GM19025 (cell line): ENCODE measurements at regions not wholly inside any gene's neighbourhood (a gene's known extent, or its start where the extent isn't known, plus 50 kb on each side); places are given as distances from the start of the nearest gene placed in this dataset.
"Not testable (repeated sequence)": the region's sequence is repeated elsewhere in the genome, so short reads cannot be mapped to it uniquely, and the experiment has no call there.

Experiments
- ATAC-seq: cut with Tn5 transposase; IDR thresholded peaks from one replicate; pipeline ENCODE4 v1.9.1; 2021; ENCODE audit warnings: mild to moderate bottlenecking, low read depth, moderate library complexity; ENCODE audit not compliant: unreplicated experiment

- ATAC-seq = no peak
These were observed 133.0 kb upstream of the PRR20G start for GRCh38 chr3:127420829-127421228.

DNA sequence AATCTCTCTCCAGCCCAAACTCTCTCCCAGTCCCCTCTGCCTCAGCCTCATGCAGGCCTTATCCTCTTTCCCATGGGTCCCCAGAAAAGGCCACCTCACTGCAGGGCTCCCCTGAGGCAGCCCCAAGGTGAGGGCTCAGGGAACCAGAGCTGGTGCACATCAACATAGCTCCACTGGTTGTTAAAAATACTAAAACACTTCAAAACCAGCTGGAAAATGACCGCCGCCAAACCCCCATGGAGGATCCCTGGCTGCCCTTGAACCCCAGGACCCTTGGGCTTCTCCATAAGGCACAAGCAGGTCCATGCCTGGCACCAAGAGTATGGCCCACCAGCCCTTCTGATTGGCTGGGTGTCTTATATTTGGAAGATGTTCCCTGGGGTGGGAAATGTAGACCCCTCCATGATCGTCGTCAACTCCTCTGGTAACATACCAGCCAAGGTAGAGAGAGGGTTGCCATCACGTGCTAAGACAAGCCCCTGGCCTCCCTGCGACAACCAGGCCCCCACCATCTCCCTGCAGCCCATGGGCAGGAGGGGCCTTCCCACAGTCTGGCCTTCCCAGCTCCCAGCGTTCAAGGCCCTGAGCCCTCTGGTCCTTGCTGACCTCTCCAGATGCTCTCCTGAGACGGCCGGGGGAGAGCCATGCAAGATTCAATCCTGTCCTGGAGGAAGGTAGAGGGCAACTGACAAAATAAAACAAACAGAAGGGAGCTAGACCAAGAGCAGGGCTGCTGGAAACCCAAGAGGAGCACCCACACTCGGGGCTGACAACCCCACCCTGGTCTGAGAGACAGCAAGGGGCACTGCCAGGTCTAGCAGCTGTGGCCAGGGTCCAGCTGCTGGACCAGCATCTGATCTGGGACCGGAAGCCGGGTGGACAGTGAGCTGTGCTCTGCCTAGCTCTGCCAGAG, 132.1 kb upstream of the PRR20G start:
- ATAC-seq = no peak

GRCh38 chr3:127419182-127419581, 131.3 kb upstream of the PRR20G start:
- no peak for ATAC-seq

GRCh38 chr3:127418560-127419147, 130.8 kb upstream of the PRR20G start:
- ATAC-seq = no peak

GRCh38 chr3:127417709-127418559, 130.1 kb upstream of the PRR20G start:
- ATAC-seq = no peak

- ATAC-seq = no peak
These were observed 126.0 kb upstream of the PRR20G start for GRCh38 chr3:127413871-127414270.

DNA sequence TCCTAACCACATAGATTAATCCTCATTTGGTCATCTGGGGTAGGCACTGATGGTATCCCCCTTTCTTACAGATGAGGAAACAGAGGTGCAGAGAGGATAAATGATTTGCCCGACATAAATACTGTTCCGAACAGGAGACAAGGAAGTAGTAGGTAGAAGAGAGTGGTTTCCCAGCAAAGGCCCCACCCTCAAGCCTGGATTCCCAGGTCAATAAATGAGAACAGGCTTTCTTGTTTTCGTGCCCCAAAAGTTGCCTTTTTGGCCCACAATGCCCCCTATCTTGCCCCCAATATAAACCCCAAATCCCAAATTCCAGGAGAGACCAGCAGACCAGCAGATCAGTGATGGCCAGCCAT, 125.5 kb upstream of the PRR20G start:
- ATAC-seq = no peak

DNA sequence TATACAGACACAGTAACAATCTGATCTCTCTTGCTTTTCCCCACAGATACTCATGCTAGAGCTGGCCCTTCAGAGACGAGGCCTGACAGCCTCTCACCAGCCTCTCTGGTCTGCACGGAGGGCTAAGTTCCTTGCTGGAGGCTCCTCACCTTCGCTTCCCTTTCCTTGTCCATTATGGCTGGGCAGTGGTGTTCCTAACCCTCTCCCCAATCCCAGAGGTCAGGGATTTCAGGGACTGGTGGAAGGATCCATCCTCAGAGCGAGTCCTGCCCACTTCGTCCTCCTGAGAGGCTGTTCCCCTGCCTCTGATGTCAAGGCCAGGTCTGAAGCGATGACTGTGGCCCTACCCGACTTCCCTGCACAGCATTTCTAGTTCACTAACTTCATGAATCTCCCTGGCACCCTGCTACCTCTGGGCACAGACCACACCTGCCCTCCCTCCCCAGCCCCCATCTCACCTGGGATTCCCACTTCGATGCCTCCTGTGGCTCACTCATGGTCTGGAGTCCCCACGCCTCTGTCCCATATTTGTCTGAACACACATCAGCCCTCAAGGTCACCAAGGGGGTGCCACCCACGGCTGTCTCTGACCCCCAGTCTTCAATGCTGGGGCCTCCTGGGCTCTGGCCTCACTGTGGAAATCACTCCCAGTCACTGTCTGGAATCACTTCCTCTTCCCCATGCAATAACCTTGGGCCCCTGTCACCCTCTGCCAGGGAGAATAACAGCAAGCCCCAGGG, 124.9 kb upstream of the PRR20G start:
- no peak for ATAC-seq

DNA sequence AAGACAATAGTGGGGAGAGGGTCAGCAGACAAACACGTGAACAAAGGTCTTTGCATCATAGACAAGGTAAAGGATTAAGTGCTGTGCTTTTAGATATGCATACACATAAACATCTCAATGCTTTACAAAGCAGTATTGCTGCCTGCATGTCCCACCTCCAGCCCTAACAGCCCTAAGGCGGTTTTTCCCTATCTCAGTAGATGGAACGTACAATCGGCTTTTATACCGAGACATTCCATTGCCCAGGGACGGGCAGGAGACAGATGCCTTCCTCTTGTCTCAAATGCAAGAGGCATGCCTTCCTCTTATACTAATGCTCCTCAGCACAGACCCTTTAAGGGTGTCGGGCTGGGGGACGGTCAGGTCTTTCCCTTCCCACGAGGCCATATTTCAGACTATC, 124.0 kb upstream of the PRR20G start:
- not testable (repeated sequence) for ATAC-seq

DNA sequence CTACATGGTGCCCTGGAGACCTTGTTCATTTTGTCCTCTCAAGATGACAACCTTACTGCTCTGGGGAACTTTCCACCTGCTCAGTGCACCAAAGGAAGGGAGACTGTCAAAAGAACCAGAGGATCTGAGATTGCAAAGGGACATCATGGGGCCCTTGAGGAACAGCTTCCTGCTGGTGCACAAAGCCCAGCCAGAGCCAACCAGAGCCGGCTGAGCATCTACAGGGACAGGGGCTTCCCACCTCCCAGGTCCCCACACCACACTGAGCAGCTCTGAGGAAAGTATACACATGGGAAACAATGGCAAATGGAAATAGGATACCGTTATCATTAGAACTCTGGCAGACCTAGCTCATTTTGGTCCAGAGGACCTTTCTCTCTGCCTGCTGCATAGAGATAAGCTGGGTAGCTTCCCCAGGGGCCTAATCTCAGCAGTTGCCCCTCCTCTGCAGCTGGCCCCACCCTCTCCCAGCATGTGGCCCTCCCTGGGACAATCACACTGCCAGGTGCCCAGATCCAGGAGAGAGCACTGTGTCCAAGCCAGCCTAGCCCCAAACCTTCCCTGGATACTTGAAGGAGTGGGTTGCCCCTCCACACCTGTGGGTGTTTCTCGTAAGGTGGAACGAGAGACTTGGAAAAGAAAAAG, 123.4 kb upstream of the PRR20G start:
- no peak for ATAC-seq

GRCh38 chr3:127410678-127411077, 122.8 kb upstream of the PRR20G start:
- no peak for ATAC-seq

DNA sequence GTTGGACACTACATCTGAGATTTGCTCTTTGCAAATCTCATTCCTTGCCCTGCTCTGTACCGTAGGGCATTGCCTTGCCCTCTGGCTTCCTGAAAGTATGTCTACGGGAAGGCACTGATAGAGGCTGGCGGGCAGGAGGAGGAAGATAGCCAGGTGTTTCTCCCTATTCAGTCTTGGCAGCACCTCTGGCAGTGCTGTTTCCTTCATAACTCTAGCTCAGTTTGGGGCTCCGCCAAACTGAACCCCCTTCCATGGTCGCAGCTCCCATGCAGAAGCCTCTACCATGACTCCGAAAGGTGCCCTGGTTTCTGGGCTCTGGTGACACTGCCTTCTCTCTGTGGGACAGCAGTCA, 122.3 kb upstream of the PRR20G start:
- no peak for ATAC-seq

- no peak for ATAC-seq
These were observed 121.7 kb upstream of the PRR20G start for GRCh38 chr3:127409421-127410136.

DNA sequence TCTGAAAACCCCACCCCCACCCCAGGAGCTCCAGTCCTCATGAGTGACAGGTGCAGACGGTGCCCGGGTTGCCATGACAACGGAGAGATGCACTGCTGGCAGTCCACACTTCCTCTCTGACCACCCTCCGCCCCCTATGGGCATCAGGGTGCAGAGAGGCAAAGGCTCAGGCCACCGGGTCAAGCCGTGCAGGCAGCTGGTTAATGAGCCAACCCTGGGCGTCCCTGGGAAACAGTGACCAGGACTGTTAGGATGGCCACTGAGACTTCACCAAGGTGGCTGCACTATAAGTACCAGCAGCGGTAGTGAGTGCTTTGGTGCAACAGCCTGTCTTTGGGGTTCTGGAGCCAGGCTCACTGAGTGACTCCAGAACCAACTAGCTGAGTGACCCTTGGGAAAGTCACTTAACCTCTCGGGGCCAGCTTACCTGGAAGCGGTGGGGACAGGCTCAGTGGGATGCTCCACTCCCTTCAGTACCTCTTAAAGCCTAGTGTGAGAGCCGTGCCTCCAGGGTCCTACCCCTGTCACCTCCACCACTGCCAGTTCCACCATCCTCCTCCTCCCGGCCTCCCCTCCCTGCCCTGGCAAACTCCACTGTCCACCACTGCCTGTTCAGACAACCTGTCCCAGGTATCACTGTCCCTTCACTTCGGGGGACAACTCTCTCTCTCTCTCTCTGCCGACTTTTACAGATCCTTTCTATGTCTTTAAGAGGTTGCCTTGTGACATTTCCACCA, 121.0 kb upstream of the PRR20G start:
- ATAC-seq = no peak

DNA sequence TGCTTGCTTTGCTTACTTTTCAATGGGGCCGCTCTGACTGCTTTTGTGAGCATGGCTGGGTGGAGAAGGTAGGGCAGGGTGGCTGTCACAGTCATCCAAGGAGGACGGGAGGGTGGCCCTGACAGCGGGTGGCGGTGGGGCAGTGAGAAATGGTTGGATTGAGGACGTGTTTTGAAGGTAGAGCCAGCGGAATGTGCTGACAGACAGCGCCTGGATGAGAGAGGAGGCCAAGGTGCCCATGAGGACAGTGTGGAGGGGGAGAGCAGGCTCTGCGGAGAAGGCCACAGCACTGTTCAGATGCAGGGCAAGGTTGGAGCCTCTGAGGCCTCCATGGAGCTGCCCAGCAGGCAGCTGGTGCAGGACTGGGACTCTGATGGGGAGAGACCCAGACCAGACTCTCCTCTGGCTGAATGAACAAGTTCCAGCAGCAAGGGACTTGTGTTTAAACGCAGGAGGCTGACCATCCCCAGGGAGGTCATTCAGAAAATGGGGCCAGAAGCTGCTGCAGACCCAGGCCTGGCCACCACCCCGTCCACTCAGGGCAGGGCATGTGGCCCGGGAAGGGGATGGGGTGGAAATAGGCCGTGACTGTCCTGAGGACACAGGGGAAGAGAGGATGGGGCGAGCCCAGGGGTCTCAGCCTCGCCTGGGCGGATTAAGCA, 120.3 kb upstream of the PRR20G start:
- ATAC-seq = no peak

- no peak for ATAC-seq
These were observed 119.4 kb upstream of the PRR20G start for GRCh38 chr3:127407026-127407939.

DNA sequence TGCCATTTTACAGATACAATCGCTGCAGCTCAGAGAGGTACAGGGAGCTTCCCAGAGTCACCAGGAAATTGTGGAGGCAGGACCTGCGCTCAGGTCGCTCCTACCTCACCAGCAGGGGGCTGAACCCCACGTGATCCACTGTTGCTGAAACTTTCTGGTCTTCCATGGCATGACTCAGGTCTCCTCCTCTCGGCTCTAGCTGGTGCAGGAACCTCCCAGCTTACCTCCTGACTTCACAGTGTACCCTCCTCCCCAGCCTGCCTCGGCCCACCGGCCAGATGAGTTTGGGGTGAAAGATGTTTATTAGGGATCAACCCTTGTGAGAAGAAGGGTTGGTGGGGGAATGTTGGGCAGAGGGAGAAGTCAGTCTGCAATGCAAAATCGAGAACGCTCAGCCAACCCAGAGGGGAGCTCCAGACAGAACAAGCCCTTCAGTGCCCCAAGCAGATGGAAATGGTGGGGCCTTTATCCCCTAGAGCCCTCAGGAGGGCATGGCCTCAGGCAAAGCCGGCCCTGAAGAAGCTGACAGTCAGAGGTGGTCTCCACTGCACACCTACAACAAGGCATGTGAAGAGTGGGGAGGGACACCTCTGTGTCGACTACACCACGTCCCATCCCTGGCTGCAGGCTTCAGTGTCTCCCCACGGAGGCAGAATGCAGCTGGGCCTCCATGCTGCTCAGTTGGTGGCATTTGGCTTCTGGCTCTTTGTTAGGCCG, 118.6 kb upstream of the PRR20G start:
- no peak for ATAC-seq
